ENCODE measurements at regions not wholly inside any gene's neighbourhood (a gene's known extent, or its start where the extent isn't known, plus 50 kb on each side); places are given as distances from the start of the nearest gene placed in this dataset.

- Mint-ChIP-seq H3K36me3 (no peaks in the 10 kb centered on the region), H3K4me1 (no peaks in the 10 kb centered on the region), H3K27me3 (no peaks in the 10 kb centered on the region), H3K4me3 (no peak overlapping the region), H3K9me3 (peaks cover 5% of the 10 kb centered on the region), H3K27ac (no peak overlapping the region)
Observed at GRCh38 chr20:16189371-16189770, 383.9 kb downstream of the KIF16B start.

- H3K4me1 Mint-ChIP-seq, result no peaks in the 10 kb centered on the region
- H3K27me3 Mint-ChIP-seq, result no peaks in the 10 kb centered on the region
- H3K4me3 Mint-ChIP-seq, result no peak overlapping the region
- H3K9me3 Mint-ChIP-seq, result peaks cover 5% of the 10 kb centered on the region
- no peak overlapping the region for H3K27ac Mint-ChIP-seq
- no peaks in the 10 kb centered on the region for H3K36me3 Mint-ChIP-seq
Observed at GRCh38 chr20:16187956-16188616, 385.2 kb downstream of the KIF16B start.

GRCh38 chr20:16179919-16180318 is 393.3 kb downstream of the KIF16B start:
- Mint-ChIP-seq H3K4me1 (no peaks in the 10 kb centered on the region), H3K27ac (no peak overlapping the region), H3K36me3 (no peaks in the 10 kb centered on the region), H3K9me3 (peaks cover 2% of the 10 kb centered on the region), H3K27me3 (peaks cover 1% of the 10 kb centered on the region), H3K4me3 (no peak overlapping the region)

- Mint-ChIP-seq H3K27ac (no peak overlapping the region), H3K4me3 (no peak overlapping the region), H3K36me3 (no peaks in the 10 kb centered on the region), H3K9me3 (no peaks in the 10 kb centered on the region), H3K4me1 (no peaks in the 10 kb centered on the region), H3K27me3 (peaks cover 1% of the 10 kb centered on the region)
Observed at GRCh38 chr20:16179371-16179770, 393.9 kb downstream of the KIF16B start.

- Mint-ChIP-seq H3K27me3 (peaks cover 1% of the 10 kb centered on the region), H3K4me1 (no peaks in the 10 kb centered on the region), H3K36me3 (no peaks in the 10 kb centered on the region), H3K9me3 (no peaks in the 10 kb centered on the region), H3K4me3 (no peak overlapping the region), H3K27ac (no peak overlapping the region)
Observed at GRCh38 chr20:16178546-16179135, 394.6 kb downstream of the KIF16B start.

GRCh38 chr20:16175322-16175961 is 397.8 kb downstream of the KIF16B start:
- H3K4me1 Mint-ChIP-seq, result no peaks in the 10 kb centered on the region
- no peak overlapping the region for H3K27ac Mint-ChIP-seq
- no peak overlapping the region for H3K4me3 Mint-ChIP-seq
- no peaks in the 10 kb centered on the region for H3K27me3 Mint-ChIP-seq
- no peaks in the 10 kb centered on the region for H3K36me3 Mint-ChIP-seq
- no peaks in the 10 kb centered on the region for H3K9me3 Mint-ChIP-seq

- H3K27ac Mint-ChIP-seq, result no peak overlapping the region
- H3K4me3 Mint-ChIP-seq, result no peak overlapping the region
- no peaks in the 10 kb centered on the region for H3K4me1 Mint-ChIP-seq
- H3K27me3 Mint-ChIP-seq, result no peaks in the 10 kb centered on the region
- no peaks in the 10 kb centered on the region for H3K9me3 Mint-ChIP-seq
- H3K36me3 Mint-ChIP-seq, result no peaks in the 10 kb centered on the region
Observed at GRCh38 chr20:16174311-16174710, 398.9 kb downstream of the KIF16B start.

GRCh38 chr20:16173044-16173443 is 400.2 kb downstream of the KIF16B start:
- Mint-ChIP-seq H3K4me1 (no peaks in the 10 kb centered on the region), H3K4me3 (no peak overlapping the region), H3K9me3 (no peaks in the 10 kb centered on the region), H3K36me3 (no peaks in the 10 kb centered on the region), H3K27me3 (no peaks in the 10 kb centered on the region), H3K27ac (no peak overlapping the region)

- Mint-ChIP-seq H3K27me3 (no peaks in the 10 kb centered on the region), H3K4me3 (no peak overlapping the region), H3K4me1 (no peaks in the 10 kb centered on the region), H3K36me3 (no peaks in the 10 kb centered on the region), H3K9me3 (no peaks in the 10 kb centered on the region), H3K27ac (no peak overlapping the region)
Observed at GRCh38 chr20:16171180-16171579, 402.1 kb downstream of the KIF16B start.

- H3K4me1 Mint-ChIP-seq, result no peaks in the 10 kb centered on the region
- no peak overlapping the region for H3K27ac Mint-ChIP-seq
- H3K4me3 Mint-ChIP-seq, result no peak overlapping the region
- H3K9me3 Mint-ChIP-seq, result peaks cover under 1% of the 10 kb centered on the region
- H3K36me3 Mint-ChIP-seq, result no peaks in the 10 kb centered on the region
- H3K27me3 Mint-ChIP-seq, result no peaks in the 10 kb centered on the region
Observed at GRCh38 chr20:16170406-16170971, 402.8 kb downstream of the KIF16B start.

GRCh38 chr20:16167423-16168130 is 405.7 kb downstream of the KIF16B start:
- H3K27me3 Mint-ChIP-seq, result no peaks in the 10 kb centered on the region
- H3K36me3 Mint-ChIP-seq, result no peaks in the 10 kb centered on the region
- peaks cover 6% of the 10 kb centered on the region for H3K9me3 Mint-ChIP-seq
- H3K4me3 Mint-ChIP-seq, result no peak overlapping the region
- H3K4me1 Mint-ChIP-seq, result no peaks in the 10 kb centered on the region
- H3K27ac Mint-ChIP-seq, result no peak overlapping the region

- Mint-ChIP-seq H3K9me3 (peaks cover 6% of the 10 kb centered on the region), H3K4me3 (no peak overlapping the region), H3K4me1 (no peaks in the 10 kb centered on the region), H3K27ac (no peak overlapping the region), H3K27me3 (no peaks in the 10 kb centered on the region), H3K36me3 (no peaks in the 10 kb centered on the region)
Observed at GRCh38 chr20:16166737-16167136, 406.5 kb downstream of the KIF16B start.

GRCh38 chr20:16158976-16159286 is 414.3 kb downstream of the KIF16B start:
- peak overlapping the region; percentile 24 for H3K27ac Mint-ChIP-seq

GRCh38 chr20:16158090-16158975 is 414.9 kb downstream of the KIF16B start:
- H3K4me3 Mint-ChIP-seq, result no peak overlapping the region
- no peaks in the 10 kb centered on the region for H3K4me1 Mint-ChIP-seq
- H3K36me3 Mint-ChIP-seq, result no peaks in the 10 kb centered on the region
- H3K27ac Mint-ChIP-seq, result no peak overlapping the region
- no peaks in the 10 kb centered on the region for H3K27me3 Mint-ChIP-seq
- no peaks in the 10 kb centered on the region for H3K9me3 Mint-ChIP-seq

More at GRCh38 chr20:16158976-16159286, 414.3 kb downstream of the KIF16B start:
- H3K27me3 Mint-ChIP-seq, result no peaks in the 10 kb centered on the region
- no peak overlapping the region for H3K4me3 Mint-ChIP-seq
- no peaks in the 10 kb centered on the region for H3K36me3 Mint-ChIP-seq
- H3K9me3 Mint-ChIP-seq, result no peaks in the 10 kb centered on the region
- H3K4me1 Mint-ChIP-seq, result no peaks in the 10 kb centered on the region

GRCh38 chr20:16147916-16148315 is 425.3 kb downstream of the KIF16B start:
- H3K36me3 Mint-ChIP-seq, result no peaks in the 10 kb centered on the region
- no peaks in the 10 kb centered on the region for H3K27me3 Mint-ChIP-seq
- peaks cover 5% of the 10 kb centered on the region for H3K9me3 Mint-ChIP-seq
- no peak overlapping the region for H3K4me3 Mint-ChIP-seq
- no peaks in the 10 kb centered on the region for H3K4me1 Mint-ChIP-seq
- no peak overlapping the region for H3K27ac Mint-ChIP-seq

All from activated naive CD4-positive, alpha-beta T cell treated with anti-CD3 and anti-CD28 coated beads, Interleukin-2, amount 50 U/mL, for 24 hours (primary cell).